HCT116 (cell line): ENCODE measurements at regions not wholly inside any gene's neighbourhood (a gene's known extent, or its start where the extent isn't known, plus 50 kb on each side); places are given as distances from the start of the nearest gene placed in this dataset.

ENCODE experiments used
- ATAC-seq: fragments of 200-7000 bp; cut with Tn5 transposase; 2 replicates; pipeline ENCODE4 v1.9.1; 2020; ENCODE audit warnings: mild to moderate bottlenecking, moderate library complexity
- BruUV-seq: library from RNA; stranded (reverse); fragments of 400-500 nt; replicated peaks from 2 replicates; lab custom pipeline; 2021; lab: Mats Ljungman, UMichigan
- CTCF ChIA-PET: fragments of 300-600 bp; sonication (Branson Sonifier 250); formaldehyde crosslinking; loops from one replicate; lab custom pipeline; 2021; ENCODE audit warnings: antibody characterized with exemption; lab: Charles Lee
- POLR2A ChIA-PET: fragments of 300-600, 350-600 bp; sonication (Branson Sonifier 250); formaldehyde crosslinking; loops from one replicate; lab custom pipeline; 2021; ENCODE audit warnings: antibody characterized with exemption; lab: Charles Lee
- RAD21 ChIA-PET, 2 experiments: fragments of 300-600 bp; sonication (Branson Sonifier 250); formaldehyde crosslinking; loops; one replicate each; lab custom pipeline; 2023; ENCODE audit warnings: low total read pairs in 2 of 2; ENCODE audit not compliant: uncharacterized antibody in 2 of 2, unreplicated experiment in 2 of 2, low non-redundant PET in 1 of 2; lab: Charles Lee
- DNase-seq: peaks from one replicate; pipeline ENCODE4 v3.0.0-alpha.2; 2010; ENCODE audit warnings: low read depth, low spot score
- H2AFZ ChIP-seq: fragments of 200-600 bp; shearing (Covaris generic), sonication (generic); 2 replicates; pipeline ENCODE4 v1.6.1; 2017; ENCODE audit warnings: low read depth, mixed run types, mixed read lengths, antibody characterized with exemption, low read length; ENCODE audit not compliant: poor library complexity, severe bottlenecking
- H3K27ac ChIP-seq: 2 replicates; pipeline ENCODE4 v1.5.1; 2012; ENCODE audit warnings: low read depth, low read length
- H3K27me3 ChIP-seq: fragments of 200-600 bp; sonication (generic); 2 replicates; pipeline ENCODE4 v1.6.1; 2016; ENCODE audit warnings: mixed run types, low read length, mixed read lengths; ENCODE audit not compliant: insufficient read depth
- H3K36me3 ChIP-seq, 2 experiments: fragments of 200-500 bp in 1 of 2; fragments of 200-600 bp in 1 of 2; sonication (Bioruptor generic) in 1 of 2; sonication (generic) in 1 of 2; 2 replicates each; pipeline versions ENCODE4 v1.5.1 to v1.6.1; 2014 to 2016; ENCODE audit warnings: low read length in 2 of 2, inconsistent platforms in 1 of 2, mixed read lengths in 1 of 2, mixed run types in 1 of 2; ENCODE audit not compliant: insufficient read depth in 2 of 2, control insufficient read depth in 1 of 2
- H3K4me1 ChIP-seq, 2 experiments: fragments of 200-600 bp in 1 of 2; sonication (generic) in 1 of 2; 2 replicates each; pipeline versions ENCODE4 v1.5.1 to v1.6.1; 2012 to 2017; ENCODE audit warnings: low read length in 2 of 2, inconsistent platforms in 1 of 2, mild to moderate bottlenecking in 1 of 2, mixed read lengths in 1 of 2, mixed run types in 1 of 2, moderate library complexity in 1 of 2; ENCODE audit not compliant: insufficient read depth in 2 of 2, control insufficient read depth in 1 of 2
- H3K4me2 ChIP-seq: fragments of 200-600 bp; sonication (generic); 2 replicates; pipeline ENCODE4 v1.6.1; 2017; ENCODE audit warnings: mixed run types, low read length, mixed read lengths
- H3K4me3 ChIP-seq, 2 experiments: fragments of 200-600 bp in 1 of 2; sonication (generic) in 1 of 2; replicated peaks in 1 of 2; 2 replicates each; pipeline ENCODE4 v1.5.1; 2011 to 2016; ENCODE audit warnings: low read length in 2 of 2, control low read depth in 1 of 2, low read depth in 1 of 2, mild to moderate bottlenecking in 1 of 2, mixed read lengths in 1 of 2, mixed run types in 1 of 2
- H3K79me2 ChIP-seq: fragments of 200-600 bp; sonication (generic); 2 replicates; pipeline ENCODE4 v1.6.1; 2017; ENCODE audit warnings: mild to moderate bottlenecking, mixed run types, low read length, moderate library complexity, mixed read lengths; ENCODE audit not compliant: insufficient read depth
- H3K9ac ChIP-seq: fragments of 200-600 bp; sonication (generic); 2 replicates; pipeline ENCODE4 v1.6.1; 2016; ENCODE audit warnings: low read length, mixed read lengths
- H3K9me2 ChIP-seq: fragments of 200-600 bp; sonication (generic), shearing (Covaris generic); 2 replicates; pipeline ENCODE4 v1.6.1; 2017; ENCODE audit warnings: mixed run types, mild to moderate bottlenecking, moderate library complexity; ENCODE audit not compliant: insufficient read depth
- H3K9me3 ChIP-seq, 2 experiments: fragments of 200-500 bp in 1 of 2; fragments of 200-600 bp in 1 of 2; sonication (Bioruptor generic) in 1 of 2; sonication (generic) in 1 of 2; 2 replicates each; pipeline ENCODE4 v1.6.1; 2014 to 2017; ENCODE audit warnings: low read length in 2 of 2, mixed read lengths in 2 of 2, inconsistent platforms in 1 of 2, low read depth in 1 of 2, mild to moderate bottlenecking in 1 of 2, mixed run types in 1 of 2, moderate library complexity in 1 of 2; ENCODE audit not compliant: control insufficient read depth in 1 of 2, insufficient read depth in 1 of 2
- H4K20me1 ChIP-seq: fragments of 200-600 bp; sonication (generic), shearing (Covaris generic); 2 replicates; pipeline ENCODE4 v1.6.1; 2017; ENCODE audit warnings: mixed run types, mild to moderate bottlenecking, moderate library complexity; ENCODE audit not compliant: insufficient read depth
- CBX3 ChIP-seq: IDR thresholded peaks from 2 replicates; pipeline ENCODE4 v1.6.1; 2012; ENCODE audit warnings: low read depth
- EGR1 ChIP-seq: IDR thresholded peaks from 2 replicates; pipeline ENCODE4 v1.6.1; 2012; ENCODE audit warnings: low read depth
- ELF1 ChIP-seq: IDR thresholded peaks from 2 replicates; pipeline ENCODE4 v1.6.1; 2012; ENCODE audit warnings: low read depth, borderline replicate concordance
- EZH2 ChIP-seq: fragments of 200-600 bp; sonication (generic); IDR thresholded peaks from 2 replicates; pipeline ENCODE4 v1.6.1; 2017; ENCODE audit warnings: antibody characterized with exemption, mixed run types
- JUND ChIP-seq: IDR thresholded peaks from 2 replicates; pipeline ENCODE4 v1.6.1; 2012
- SRF ChIP-seq: IDR thresholded peaks from 2 replicates; pipeline ENCODE4 v1.6.1; 2012; ENCODE audit warnings: low read depth
- TCF7L2 ChIP-seq: IDR thresholded peaks from 2 replicates; pipeline ENCODE4 v1.7.0; 2011; ENCODE audit warnings: borderline replicate concordance, inconsistent platforms; ENCODE audit not compliant: insufficient read depth, insufficient read length; ENCODE audit errors: extremely low read depth
- ZNF274 ChIP-seq: fragments of 200-500 bp; sonication (Bioruptor generic); IDR thresholded peaks from 2 replicates; pipeline ENCODE4 v1.6.1; 2014; ENCODE audit warnings: mild to moderate bottlenecking, low read depth, low read length, inconsistent platforms
- intact Hi-C: fragments of 100-400 bp; cut with micrococcal nuclease; formaldehyde crosslinking; loops from 2 replicates; pipeline ENCODE4 v1.10.0; 2022
- TF ChIP-seq, protein P1 (sequence below): IDR thresholded peaks from 2 replicates; pipeline ENCODE4 v1.6.1; 2012; ENCODE audit warnings: low read depth

DNA sequence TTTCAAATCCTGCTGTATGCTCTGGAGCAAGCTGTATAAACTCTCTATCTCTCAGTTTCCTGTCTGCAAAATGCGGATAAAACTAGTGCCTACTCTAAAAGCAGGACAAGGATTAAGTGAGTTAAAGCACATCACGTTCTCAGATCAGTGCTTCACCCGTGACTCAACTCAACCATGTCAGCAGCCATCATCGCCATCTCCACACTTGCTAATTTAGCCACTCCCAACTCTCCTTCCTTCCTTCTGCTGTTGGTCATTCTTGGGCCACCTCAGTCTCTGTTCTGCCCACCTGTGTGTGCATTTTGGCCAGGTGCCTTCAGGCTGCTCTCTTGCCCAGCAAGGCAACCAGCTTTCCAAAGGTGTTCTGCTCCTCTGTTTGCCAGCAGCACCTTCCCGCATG, 260.0 kb upstream of the CDYL start:
- intact Hi-C loops: no loop called here
- DNase-seq (no peak), ATAC-seq (no peak)
- no peaks in the 10 kb centered on the region for H3K79me2 ChIP-seq
- BruUV-seq: no TSS peak
- no peak overlapping the region for H3K4me3 ChIP-seq
- H3K36me3 ChIP-seq: no peaks in the 10 kb centered on the region
- no peak overlapping the region for H3K9ac ChIP-seq
- H3K9me2 ChIP-seq: no peaks in the 10 kb centered on the region
- H4K20me1 ChIP-seq: no peaks in the 10 kb centered on the region
- no peaks in the 10 kb centered on the region for H3K9me3 ChIP-seq
- H3K4me2 ChIP-seq: no peak overlapping the region
- CTCF ChIA-PET: no interaction called here
- no peaks in the 10 kb centered on the region for H3K27me3 ChIP-seq
- no peaks in the 10 kb centered on the region for H3K4me1 ChIP-seq
- POLR2A ChIA-PET: no interaction called here
- TF ChIP-seq ELF1 (no peak), JUND (no peak), SRF (no peak), EGR1 (no peak), EZH2 (no peak), CBX3 (no peak), TCF7L2 (no peak), ZNF274 (no peak)
- TF ChIP-seq, protein P1, sequence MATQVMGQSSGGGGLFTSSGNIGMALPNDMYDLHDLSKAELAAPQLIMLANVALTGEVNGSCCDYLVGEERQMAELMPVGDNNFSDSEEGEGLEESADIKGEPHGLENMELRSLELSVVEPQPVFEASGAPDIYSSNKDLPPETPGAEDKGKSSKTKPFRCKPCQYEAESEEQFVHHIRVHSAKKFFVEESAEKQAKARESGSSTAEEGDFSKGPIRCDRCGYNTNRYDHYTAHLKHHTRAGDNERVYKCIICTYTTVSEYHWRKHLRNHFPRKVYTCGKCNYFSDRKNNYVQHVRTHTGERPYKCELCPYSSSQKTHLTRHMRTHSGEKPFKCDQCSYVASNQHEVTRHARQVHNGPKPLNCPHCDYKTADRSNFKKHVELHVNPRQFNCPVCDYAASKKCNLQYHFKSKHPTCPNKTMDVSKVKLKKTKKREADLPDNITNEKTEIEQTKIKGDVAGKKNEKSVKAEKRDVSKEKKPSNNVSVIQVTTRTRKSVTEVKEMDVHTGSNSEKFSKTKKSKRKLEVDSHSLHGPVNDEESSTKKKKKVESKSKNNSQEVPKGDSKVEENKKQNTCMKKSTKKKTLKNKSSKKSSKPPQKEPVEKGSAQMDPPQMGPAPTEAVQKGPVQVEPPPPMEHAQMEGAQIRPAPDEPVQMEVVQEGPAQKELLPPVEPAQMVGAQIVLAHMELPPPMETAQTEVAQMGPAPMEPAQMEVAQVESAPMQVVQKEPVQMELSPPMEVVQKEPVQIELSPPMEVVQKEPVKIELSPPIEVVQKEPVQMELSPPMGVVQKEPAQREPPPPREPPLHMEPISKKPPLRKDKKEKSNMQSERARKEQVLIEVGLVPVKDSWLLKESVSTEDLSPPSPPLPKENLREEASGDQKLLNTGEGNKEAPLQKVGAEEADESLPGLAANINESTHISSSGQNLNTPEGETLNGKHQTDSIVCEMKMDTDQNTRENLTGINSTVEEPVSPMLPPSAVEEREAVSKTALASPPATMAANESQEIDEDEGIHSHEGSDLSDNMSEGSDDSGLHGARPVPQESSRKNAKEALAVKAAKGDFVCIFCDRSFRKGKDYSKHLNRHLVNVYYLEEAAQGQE: no peak
- no peak overlapping the region for H3K27ac ChIP-seq
- H2AFZ ChIP-seq: no peak overlapping the region
- RAD21 ChIA-PET: no interaction called here
